Fibroblast of the aortic adventitia (primary cell): ENCODE measurements at regions not wholly inside any gene's neighbourhood (a gene's known extent, or its start where the extent isn't known, plus 50 kb on each side); places are given as distances from the start of the nearest gene placed in this dataset.

Experiments used
- DNase-seq: peaks from one replicate; pipeline ENCODE4 v3.0.0-alpha.2; 2010; ENCODE audit warnings: low read depth
- H3K4me3 ChIP-seq: 2 replicates; pipeline ENCODE4 v1.5.1; 2011; ENCODE audit warnings: low read depth, mild to moderate bottlenecking, control low read depth, low read length, moderate library complexity
- TF ChIP-seq, protein P1 (sequence below): IDR thresholded peaks from 2 replicates; pipeline ENCODE4 v1.5.1; 2011; ENCODE audit warnings: mild to moderate bottlenecking, low read length, control low read depth, inconsistent platforms; ENCODE audit not compliant: insufficient read depth

DNA sequence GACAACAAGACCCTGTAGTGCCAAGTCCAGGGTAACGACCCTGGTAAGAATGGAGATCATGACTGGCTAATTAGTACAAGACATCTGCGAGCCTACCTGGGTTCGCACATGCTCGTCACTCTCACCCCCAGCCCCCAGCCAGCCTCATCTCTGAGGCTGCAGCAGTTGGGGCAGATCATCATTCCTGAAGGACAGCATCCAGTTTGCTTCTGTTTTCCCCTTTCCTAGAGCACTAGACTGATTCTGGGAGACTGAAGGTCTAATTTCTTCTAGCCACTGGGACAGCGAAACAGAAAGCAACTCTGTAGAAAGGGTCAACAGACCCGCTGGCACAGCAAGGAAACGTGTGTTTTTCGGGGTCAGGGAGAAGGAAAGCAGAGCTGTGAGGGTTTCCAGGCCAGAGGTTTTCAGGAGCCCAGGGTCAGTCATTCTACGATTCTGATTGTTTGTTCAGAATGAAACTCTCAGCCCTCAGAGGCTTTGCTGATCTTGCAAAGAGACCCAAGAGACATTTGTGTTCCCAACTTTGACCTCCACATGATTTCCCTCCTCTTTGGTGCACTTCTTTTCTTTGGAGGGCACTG lies 343.1 kb upstream of the NOCT start:
- TF ChIP-seq, protein P1, sequence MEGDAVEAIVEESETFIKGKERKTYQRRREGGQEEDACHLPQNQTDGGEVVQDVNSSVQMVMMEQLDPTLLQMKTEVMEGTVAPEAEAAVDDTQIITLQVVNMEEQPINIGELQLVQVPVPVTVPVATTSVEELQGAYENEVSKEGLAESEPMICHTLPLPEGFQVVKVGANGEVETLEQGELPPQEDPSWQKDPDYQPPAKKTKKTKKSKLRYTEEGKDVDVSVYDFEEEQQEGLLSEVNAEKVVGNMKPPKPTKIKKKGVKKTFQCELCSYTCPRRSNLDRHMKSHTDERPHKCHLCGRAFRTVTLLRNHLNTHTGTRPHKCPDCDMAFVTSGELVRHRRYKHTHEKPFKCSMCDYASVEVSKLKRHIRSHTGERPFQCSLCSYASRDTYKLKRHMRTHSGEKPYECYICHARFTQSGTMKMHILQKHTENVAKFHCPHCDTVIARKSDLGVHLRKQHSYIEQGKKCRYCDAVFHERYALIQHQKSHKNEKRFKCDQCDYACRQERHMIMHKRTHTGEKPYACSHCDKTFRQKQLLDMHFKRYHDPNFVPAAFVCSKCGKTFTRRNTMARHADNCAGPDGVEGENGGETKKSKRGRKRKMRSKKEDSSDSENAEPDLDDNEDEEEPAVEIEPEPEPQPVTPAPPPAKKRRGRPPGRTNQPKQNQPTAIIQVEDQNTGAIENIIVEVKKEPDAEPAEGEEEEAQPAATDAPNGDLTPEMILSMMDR, result no peak
- no peak for DNase-seq
- no peak overlapping the region for H3K4me3 ChIP-seq

DNA sequence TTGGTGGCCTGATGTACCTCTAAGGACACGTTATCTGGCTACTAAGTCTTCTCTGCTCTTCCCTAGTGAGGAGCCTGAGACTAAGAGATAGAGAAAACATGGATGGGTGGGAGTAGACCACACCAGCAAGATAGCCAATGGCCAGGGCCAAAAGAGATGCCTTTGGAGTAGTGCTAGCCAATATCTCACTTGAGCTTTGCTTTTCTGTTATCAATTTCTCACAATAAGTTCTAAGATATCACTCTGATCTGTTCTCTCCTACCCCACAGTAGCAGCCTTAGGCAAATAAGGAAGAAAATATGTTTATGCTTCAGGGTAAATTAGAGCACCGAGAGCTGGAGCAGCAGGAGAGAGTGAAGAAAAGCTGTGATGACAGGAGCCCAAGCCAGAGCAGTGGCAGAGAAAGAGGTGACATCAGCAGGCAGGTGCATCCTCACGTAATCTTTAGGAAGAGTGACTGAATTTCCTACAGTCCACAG lies 343.9 kb upstream of the NOCT start:
- TF ChIP-seq, protein P1, result no peak
- DNase-seq, result no peak
- no peak overlapping the region for H3K4me3 ChIP-seq

DNA sequence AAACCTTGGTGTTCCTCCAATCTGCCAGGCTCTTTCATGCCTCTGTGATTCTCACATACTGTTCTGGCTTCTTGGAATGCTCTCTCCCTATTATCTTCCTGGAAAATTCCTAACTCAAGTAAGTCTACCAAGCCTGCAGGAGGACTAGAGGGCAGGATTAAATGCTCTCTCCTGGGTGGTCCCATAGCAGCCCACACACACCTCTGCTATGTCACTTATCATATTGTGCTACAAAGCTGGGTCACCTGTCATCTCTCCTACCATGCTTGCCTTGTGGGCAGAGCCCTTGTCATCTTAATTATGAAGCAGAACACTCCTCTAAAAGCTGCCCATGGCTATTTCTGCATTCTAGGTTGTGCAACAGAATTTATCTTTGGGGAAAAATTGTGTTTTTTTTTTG lies 344.5 kb upstream of the NOCT start:
- peak; percentile 33 for DNase-seq
- no peak overlapping the region for H3K4me3 ChIP-seq
- TF ChIP-seq, protein P1, result no peak

DNA sequence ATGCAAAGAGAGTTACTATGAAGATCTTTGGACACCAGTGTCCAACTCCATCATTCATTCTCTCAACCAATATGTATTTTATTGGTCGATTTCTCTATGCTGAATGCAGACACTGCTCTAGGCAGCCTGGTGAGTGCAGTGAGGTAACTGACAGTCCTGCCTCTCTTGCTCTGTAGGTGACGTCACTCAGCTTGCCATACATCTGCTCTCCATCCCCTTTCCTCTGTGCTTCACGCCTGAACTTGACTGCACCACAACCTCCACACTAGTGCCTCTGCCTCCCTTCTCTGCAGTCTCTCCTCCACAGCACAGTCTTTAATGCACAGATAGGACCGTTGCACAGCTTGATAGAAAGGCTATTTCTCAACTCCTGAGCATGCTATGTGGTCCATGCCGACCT lies 344.9 kb upstream of the NOCT start:
- H3K4me3 ChIP-seq, result no peak overlapping the region
- TF ChIP-seq, protein P1, result no peak
- no peak for DNase-seq

DNA sequence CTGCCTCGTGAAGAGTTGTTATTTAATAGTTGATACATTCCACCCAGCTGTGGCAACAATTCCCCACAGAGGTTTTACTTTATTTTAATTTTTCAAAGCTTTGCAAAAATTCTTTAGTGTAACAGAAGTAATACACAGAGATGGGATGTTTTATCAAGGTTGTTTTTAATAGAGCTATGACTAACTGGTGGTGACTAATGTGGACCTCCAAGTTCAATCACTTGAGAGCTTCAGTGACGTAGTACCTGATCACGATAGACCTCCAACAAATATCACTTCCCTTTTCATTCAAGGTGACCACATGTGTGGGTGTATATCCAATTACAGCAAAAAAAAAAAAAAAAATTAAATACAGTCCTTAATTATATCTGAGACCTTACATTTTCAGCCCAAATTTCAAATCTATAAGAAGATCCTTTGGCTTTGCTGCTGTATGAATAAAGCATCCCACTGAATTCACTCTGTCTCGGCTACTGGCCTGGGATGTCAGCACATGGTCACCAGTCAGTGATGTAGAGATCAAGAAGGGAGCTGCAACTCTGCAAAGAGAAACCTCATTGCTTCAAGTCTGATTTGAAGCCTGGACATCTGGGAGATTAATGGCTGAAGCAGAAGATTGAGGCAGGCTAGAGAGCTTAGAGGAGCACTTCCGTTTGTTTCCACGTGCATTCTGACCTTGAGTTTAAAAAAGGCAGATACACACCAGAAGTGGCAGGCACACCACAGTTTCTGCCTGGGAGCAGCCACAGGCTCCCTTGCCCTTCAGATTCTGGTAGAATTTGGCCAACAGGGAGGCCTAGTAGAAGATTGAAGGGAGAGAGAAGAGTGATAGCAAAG lies 345.9 kb upstream of the NOCT start:
- peak; percentile 84 for DNase-seq
- TF ChIP-seq, protein P1, result no peak
- H3K4me3 ChIP-seq, result no peak overlapping the region

DNA sequence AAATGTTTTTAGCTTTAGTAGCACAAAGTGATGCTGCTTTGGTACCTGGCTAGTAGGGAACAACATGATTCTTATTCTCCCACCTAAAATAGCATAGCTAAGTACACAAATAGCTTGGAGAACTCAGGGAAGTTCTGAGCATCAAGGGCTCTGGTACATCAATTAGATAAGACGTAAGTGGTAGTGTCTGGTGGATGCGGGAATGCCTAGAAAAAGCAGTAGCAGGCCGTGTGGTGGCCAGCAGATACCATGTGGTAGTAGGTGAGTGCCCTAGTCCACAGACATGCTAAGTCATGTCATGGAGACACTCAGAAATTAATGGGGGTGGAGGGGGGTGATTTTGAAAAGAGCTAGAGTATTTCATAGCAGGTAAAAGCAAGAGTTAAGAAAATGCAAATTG lies 347.3 kb upstream of the NOCT start:
- DNase-seq, result no peak
- TF ChIP-seq, protein P1, result no peak
- H3K4me3 ChIP-seq, result no peak overlapping the region
